DLD1 (cell line): ENCODE measurements at regions not wholly inside any gene's neighbourhood (a gene's known extent, or its start where the extent isn't known, plus 50 kb on each side); places are given as distances from the start of the nearest gene placed in this dataset.

ENCODE experiments used
- in situ Hi-C: cut with HindIII; loops from 2 replicates; pipeline ENCODE4 v1.10.0; 2017; ENCODE audit warnings: low sequenced_read_pairs

DNA sequence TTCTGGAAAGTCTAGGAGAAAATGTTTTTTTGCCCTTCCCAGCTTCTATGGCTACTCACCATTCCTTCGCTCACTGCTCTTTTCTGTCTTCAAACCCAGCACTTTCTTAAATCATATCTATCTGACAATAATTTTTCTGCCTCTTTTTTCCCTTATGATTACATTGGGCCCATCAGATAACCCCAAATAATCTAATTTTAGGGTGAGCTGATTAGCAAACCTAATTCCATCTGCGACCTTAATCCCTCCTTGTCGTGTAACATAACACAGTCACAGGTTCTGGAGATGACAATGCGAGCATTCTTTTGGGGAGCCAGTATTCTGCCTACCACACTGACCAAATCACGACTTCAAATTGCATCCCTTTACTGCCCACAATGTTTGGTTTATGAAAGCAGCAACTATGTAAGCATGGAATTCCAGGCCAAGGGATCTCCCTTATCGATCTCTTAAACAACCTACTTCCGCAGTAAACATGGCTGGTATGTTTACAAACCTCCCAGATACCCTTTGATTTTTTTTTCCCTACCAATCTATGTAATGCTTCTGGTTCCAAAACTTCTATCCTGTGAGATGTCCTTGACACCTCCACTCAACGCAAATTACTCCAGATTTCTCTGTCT is 2122.2 kb downstream of the MAT2B start:
- in situ Hi-C loops, result no loop called here

DNA sequence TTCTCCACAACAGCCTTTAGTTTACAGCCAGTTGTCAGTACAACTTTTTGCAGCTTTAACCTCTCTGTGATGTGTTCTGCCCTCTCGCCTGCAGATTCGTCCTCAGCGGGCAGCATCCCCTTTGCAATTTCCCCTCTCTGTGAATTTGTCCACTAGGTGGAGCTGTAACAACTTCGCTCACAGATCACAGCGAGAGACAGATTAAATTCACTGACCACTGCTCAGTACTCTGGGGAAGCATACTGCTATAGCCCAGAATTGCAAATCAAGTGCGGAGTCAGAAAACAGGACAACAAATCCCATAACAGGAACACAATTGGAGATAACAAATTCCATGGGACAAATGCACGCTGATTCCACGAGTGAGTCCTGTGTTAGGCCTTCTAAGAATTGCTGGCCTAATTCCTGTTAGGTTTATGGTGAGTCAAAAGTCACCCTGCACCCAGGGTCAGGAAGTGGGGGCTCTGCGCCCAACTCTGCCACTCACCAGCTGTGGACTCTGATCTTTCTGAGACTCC is 2124.9 kb downstream of the MAT2B start:
- in situ Hi-C loops, result no loop called here

DNA sequence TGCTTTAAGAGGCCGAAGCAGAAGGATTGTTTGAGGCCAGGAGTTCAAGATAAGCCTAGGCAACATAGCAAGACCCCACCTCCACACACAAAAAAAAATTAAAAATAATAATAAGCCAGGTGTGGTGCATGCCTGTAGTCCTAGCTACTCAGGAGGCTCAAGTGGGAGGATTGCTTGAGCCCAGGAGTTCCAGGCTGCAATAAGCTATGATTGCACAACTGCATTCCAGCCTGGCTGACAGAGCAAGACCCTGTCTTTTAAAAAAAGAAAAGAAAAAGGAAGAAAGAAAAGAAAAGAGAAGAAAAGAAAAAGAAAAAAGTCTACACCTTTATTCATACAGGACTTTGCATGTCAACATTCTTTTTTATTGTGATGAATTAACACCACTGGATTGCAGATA is 2125.8 kb downstream of the MAT2B start:
- in situ Hi-C loops, result no loop called here

DNA sequence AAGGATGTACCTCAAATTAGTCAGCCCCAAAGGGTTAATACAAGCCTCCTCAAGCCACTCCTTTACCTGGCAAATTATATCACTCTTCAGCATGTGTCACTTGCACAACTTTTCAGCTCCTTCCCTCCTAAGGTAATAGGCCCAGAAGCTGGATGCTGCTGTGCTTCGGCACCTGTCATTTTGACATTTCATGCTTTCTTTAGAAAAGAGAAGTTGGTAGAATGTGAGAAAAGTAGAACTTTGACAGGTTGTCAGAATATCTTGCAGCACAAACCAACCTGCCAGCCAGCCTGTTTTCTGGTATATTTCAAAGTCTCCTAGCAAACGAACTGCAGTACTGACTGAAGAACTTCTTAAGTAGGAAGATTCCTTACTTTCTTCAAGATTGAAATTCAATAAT is 2136.9 kb downstream of the MAT2B start:
- in situ Hi-C loops, result no loop called here

DNA sequence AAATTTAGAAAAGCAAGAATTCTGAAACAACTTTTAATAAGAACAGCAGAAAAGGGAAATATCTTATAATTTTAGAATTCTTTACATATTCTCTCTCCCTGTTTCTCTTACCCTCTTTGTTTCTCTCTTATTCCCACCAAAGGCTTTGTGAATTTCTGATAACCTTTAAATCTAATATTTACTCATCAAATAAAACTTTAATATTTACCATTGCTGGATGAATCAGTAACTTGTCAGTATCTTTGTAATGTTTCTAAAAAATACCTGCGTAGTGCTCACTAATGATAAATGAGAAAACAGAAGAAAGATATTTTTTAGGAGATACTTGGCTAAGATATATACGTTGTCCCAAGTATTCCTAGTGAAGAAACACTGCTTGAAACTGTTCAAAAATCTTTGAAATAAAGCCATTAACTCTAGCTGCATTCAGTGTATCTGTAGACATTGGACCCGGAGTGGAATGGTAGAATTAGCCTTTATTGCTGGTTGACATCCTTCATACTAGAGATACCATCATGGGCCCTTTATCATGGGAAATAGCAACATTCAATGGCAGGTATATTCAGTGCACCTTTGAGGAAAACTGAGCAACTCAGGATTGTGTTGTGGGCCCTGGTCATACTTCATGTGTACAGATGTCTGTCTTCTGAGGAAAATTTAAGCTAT is 2160.4 kb downstream of the MAT2B start:
- in situ Hi-C loops, result no loop called here

DNA sequence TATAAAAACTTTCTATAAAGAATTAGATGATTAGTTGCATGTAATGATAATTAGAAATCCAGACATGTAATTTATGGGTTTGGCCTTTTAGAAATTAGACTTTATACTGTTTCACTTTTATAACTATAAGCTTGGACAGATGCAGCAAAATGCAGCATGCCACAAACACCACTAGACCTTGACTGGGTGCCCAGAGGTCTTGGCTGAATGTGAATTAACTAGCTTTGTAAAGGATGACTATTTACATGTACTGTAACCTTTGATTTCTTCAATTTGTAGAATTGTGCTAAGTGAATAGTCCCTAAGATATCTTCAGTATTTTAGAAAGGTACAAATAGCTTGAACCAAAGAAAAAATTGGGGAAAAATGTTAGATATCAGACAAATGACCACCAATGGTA is 2168.1 kb downstream of the MAT2B start:
- in situ Hi-C loops, result no loop called here

DNA sequence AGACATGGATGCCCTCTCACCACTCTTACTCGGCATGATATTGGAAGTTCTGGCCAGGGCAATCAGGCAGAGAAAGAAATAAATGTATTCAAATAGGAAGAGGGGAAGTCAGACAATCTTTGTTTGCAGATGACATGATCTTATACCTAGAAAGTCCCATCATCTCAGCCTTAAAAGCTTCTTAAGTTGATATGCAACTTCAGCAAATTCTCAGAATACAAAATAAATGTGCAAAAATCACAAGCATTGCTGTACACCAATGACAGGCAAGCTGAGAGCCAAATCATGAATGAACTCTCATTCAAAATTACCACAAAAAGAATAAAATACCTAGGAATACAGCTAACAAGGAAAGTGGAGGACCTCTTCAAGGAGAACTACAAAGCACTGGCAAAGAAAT is 2190.4 kb downstream of the MAT2B start:
- in situ Hi-C loops, result no loop called here

DNA sequence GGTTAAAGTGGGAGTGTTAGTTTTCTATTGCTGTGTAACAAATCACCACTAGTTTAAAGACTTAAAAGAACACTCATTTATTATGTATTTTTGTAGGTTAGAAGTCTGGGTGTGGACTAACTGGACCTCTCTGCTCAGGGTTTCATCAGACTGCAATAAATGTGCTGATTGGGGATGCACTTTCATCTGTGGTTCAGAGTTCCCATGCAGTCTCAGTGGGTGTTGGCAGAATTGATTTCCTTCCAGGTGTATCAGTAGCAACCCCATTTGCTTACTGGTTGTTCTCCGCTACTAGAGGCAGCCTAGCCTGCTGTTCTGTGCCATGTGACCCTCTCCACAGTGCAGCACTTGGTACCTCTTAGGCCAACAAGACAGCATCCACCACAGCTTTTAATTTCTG is 2200.5 kb downstream of the MAT2B start:
- in situ Hi-C loops, result no loop called here

DNA sequence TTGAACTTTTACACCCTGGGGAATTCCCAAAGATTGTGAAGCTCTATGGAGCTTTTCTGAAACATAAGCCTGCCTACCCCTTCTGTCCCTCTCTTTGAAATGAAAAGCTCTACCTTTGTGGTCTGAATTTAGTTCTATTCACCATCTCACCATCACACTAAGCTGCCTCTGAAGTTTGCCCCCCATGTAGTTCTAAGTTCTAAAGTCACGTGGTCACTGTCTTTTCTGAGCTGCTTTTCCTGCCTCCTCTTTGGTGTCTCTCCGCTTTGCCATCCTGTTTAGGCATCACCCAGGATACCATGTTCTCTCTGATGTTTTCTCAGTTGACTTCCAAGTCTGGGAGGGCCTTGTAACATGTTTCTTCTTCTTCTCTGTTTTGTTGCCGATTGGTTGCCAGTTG is 2206.6 kb downstream of the MAT2B start:
- in situ Hi-C loops, result no loop called here

DNA sequence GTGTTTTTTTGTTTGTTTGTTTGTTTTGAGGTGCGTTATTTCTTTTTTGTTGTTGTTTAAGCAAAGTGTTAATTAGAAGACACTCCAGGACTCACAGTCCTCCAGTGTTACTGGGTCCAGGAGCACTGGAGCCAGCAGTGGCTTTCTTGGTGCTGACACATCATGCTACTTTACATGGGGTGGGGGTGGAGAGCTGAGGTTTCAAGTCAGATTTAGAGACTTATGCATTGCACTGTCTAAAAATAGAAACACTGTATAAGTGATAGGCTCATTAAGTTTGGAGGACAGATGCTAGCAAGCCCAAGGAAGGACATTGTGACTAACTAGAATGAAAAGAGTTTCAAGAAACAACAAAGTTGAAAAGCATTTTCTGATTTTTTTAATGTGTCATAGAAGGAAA is 2209.2 kb downstream of the MAT2B start:
- in situ Hi-C loops, result no loop called here

DNA sequence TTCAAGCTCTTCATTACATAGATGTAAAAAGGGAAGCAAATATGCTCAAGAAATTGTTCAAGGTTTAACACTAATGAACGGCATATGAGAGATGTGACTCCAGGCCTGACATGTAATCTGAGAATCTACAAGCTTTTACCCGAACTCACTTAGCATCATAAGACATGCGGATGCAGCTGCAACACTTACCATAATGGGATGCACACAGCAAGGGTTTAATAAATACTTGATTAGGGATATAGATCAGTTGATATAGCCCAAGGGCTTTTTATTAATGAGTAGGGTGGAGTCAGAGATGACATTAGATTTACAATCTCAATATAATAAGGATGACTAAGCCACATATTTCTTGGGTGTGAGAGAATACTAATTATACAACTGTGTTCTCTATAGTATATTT is 2215.5 kb downstream of the MAT2B start:
- in situ Hi-C loops, result no loop called here

DNA sequence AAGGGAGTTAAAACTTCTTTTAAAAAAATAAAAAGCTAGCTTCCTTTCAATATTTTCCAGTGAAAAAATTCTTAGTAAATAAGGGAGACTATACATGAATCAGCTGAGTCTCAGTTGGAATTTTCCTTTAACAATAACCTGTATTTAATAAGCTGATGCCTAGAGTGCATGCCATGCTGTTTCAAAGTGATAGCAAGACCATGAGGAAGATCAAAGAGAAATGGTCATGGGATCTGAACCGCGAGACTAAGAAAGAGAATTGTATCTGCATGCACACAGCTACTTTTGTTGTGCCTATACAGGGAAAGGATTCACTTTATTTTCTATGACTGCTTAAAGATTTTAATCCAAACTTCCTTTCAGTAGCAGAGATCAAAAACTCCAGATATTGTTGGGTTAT is 2217.0 kb downstream of the MAT2B start:
- in situ Hi-C loops, result no loop called here

DNA sequence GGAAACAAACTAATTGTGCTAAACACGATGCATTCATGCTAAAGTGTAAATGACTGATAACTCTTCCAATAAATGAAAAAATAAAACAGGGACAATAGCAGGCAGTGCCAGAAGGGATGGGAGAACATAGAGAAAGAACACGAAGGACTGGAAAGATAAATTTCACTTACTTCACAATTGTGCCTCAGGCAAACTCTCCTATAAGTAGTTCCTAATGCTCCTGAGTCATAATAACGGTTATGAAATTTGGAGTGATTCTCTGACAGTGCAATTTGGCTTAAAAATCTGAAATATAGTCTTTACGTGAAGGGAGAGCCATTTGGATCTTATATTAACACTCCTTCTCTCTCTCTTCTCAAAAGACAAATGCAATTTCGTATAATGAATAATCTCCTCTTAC is 2218.5 kb downstream of the MAT2B start:
- in situ Hi-C loops, result no loop called here

DNA sequence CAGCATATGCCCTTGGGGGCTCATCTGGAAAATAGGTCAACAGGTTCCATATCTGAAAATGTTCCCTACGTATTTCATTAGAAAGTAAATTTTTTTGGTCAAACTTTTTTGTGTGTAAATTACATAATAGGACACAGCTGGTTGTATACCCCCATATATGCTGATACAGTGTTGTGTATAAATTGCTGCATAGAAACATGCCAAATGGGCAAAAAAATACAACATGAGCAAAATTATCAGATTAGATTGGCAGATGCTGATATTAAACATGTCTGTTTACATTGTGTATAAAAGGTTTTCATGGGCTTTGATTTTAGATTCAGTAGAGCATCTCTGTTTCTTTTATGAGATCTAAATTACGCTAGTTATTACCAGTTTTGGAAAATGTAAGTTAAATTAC is 2223.0 kb downstream of the MAT2B start:
- in situ Hi-C loops, result no loop called here

DNA sequence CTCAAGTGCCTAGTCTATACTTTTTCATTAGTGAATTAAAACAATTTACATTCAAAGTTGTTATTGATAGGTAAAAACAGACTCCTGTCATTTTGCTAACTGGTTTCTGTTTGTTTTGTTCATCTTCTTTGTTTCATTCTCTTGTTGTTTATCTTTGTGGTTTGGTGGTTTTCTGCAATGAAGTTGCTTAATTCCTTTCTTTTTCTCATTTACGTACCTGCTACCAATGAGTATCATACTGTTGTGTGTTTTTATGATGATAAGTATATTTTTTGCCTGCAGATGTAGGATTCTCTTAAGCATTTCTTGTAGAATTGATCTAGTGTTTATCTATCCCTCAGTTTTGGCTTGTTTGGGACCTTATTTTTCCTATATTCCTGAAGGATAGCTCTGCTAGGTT is 2230.0 kb downstream of the MAT2B start:
- in situ Hi-C loops, result no loop called here

DNA sequence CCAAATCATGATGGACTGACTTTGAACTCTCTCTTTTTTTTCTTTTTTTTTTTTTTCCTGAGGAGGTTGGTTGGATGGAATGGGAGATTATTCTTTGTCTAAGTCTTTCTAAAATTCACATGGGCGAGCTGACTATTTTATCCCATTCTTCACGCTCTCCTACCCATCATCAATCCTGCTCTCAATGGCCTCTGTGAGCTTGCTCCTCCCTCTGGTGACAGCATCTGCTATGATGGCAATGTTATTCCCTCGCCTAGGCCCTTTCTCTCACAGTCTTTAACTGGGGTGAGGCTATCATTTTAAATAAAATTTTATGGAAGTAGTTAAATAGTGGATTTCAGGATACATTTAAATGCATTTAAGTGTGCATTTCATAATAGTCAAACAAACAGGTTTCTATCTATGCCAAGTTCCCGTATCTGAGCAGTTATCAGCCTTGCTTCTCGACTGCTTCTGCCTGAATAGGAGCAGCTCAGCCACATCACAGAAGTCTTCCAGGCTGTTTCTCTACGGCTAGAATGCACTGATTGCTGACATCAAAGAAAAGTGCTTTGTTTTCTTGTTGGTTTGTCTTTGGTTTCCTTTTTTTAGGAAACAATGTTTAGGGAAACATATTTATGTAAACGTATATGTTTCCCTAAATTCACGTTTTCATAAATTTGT is 2233.8 kb downstream of the MAT2B start:
- in situ Hi-C loops, result no loop called here

DNA sequence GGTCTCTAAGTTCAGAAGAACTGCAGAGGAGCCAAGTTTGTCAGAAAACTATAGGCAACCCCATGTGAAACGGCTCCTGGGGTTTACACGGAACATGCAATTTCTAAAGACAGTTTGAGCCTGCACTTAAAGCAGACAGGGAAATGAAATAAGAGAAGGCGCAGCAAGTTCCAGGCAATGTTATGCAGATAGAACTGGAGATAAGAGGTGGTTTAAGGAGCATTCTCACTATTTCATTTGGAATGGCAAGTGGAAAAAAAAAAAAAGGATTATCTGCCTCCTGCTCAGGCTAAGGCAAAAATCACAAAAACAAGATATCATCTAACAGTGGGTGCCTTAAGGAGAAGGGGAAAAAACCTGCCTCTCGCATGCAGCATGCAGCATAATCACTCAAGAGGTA is 2252.4 kb downstream of the MAT2B start:
- in situ Hi-C loops, result no loop called here

DNA sequence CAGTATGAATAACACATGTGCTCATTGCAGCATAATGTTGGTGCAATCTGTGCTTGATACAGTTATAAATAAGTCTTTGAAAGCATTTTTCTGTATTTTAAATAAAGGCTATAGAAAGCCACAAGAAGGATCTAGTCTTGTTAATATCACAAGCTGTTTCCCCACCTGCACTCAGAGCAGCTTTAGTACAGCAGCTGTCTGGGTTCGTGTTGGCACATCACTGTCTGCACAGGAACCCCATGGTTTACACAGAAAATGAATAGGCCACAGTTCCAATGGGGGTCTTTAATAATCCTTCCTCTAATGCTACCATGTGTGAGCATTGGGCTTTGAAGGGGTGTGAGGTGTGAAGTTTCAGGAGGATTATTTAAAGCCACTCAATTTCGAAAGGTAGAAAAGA is 2269.7 kb downstream of the MAT2B start:
- in situ Hi-C loops, result no loop called here

DNA sequence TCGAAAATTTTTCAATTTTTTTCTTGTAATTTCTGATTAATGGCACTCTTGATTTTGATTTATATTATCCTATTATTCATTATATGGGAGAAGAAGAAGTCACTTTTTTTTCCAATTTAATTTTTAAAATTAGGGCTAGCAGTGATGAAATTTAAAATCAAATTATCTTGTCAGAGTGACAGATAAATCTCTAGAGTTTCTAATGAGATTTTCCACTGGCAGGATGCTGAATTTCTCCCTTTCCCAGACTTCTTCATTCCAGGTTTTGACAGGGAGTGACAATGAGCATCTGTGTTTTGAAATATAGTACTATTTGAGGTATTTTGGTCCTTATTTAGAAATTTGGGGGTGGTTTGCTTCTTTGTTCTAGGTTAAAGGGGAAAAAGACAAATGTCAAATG is 2274.1 kb downstream of the MAT2B start:
- in situ Hi-C loops, result no loop called here

DNA sequence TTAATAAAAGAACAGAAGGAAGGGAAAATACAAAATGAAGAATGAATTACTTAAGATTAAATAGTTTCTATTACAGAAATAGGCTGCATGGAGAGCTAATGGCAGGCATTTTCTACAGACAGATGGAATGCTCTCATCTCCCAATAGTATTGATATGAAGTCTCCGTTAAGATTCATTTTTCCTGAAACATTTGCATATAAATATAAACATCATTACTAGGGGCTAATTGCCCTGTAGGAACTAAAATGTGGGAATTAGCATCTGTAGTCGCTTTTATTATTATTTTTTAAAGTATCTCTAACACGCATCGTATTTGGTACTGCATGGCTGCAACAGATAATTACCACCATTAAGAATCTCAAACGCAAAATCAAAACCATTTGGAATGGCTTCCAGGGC is 2275.5 kb downstream of the MAT2B start:
- in situ Hi-C loops, result no loop called here

DNA sequence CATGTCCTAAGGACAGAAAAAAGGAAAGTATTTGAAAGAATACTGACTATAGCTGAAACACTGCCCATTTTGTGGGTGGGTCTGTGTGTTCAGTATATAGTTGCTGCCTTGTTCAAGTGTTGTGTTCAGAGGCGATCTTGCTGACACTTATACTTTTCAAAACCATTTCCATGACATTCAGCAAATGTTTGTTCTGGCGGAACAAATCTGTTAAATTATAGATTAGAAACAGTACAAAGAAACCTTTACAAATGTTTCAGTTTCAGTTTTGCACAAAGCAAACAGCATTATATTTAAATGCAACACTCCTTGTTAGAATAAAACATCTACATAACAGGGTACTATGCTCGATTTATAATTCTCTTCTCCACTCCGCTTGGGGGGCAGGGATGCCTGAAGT is 2276.3 kb downstream of the MAT2B start:
- in situ Hi-C loops, result no loop called here

DNA sequence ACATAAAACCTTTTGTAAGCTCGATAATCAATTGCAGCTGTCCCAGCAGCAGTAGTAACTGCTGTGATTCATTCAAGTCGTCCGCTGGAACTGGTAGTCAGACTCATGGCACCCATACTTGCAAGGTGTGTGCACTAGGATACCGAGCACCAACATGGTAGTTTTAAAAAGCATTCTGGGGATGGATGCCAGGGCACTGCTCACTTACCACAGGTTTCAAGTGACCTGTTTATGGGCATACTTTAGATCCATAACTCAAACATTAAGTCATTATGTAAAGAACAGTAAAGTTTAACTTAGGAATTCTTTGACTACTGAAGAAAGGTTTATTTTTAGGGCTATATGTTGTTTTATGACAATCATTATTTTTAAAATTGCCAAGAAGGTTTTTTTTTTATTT is 2277.6 kb downstream of the MAT2B start:
- in situ Hi-C loops, result no loop called here
